Activated CD8-positive, alpha-beta memory T cell treated with anti-CD3 and anti-CD28 coated beads for 24 hours (primary cell): ENCODE measurements at regions not wholly inside any gene's neighbourhood (a gene's known extent, or its start where the extent isn't known, plus 50 kb on each side); places are given as distances from the start of the nearest gene placed in this dataset.

Experiments used
- DNase-seq: peaks from one replicate; pipeline ENCODE4 v3.0.0-alpha.2; 2020

- DNase-seq = no peak
Measured at GRCh38 chr14:97543816-97544215, 746.6 kb downstream of the VRK1 start.

GRCh38 chr14:97544571-97544970, 747.4 kb downstream of the VRK1 start:
- DNase-seq = no peak

DNA sequence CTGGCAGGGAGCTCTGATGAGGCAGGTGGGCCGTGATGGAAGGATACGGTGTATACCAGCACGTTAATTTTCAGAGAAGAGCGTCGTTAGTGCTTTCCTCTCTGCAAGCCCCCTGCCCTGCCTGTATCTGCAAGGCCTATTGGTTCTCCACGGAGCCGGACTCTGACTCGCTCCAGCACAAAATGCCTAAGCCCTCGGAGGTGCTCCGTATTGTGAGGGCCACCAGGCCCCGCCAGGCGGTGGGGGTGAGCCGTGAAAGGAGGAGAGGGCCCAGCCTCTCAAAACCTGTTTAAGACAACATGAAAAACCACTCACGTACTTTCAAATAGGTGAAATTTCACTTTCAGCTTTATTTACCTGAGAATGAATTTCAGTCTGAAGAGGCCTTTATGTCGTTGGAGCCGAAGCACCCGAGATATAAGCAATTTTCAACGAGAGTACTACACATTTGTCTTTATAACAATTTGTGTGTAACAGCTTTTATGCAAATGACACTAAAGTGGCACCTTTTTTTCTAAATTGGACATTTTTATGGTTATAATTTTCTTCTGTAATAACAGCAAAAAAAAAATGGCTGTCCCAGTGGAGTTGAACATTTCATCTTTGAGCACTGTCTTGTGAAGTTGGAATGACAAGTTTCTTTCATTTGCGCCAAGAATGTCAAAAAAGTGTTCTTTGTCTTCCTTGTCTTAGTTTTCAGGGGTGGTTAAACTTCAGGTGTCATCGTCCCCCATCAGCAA, 749.5 kb downstream of the VRK1 start:
- no peak for DNase-seq

DNA sequence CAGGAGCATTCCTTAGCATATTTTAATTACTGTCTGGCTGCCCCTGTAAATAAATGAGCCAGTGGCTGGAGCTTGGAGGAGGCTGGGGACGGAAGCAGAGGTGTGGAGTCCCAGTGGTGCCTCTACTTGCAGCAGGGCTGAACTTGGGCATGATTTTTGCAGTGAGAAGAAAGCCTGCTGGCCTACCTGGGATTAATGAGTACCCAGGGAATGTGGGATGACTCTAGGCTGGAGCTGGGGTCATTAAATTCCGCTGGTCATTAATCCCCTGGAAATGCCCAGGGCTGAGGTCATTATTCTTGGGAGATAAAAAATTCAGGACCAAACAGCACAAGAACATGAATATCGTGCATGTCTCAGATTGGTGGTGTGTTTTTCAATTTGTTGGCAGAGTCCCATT, 753.3 kb downstream of the VRK1 start:
- DNase-seq = no peak

- DNase-seq = no peak
Measured at GRCh38 chr14:97554597-97554996, 757.4 kb downstream of the VRK1 start.

- no peak for DNase-seq
Measured at GRCh38 chr14:97564334-97564733, 767.2 kb downstream of the VRK1 start.

DNA sequence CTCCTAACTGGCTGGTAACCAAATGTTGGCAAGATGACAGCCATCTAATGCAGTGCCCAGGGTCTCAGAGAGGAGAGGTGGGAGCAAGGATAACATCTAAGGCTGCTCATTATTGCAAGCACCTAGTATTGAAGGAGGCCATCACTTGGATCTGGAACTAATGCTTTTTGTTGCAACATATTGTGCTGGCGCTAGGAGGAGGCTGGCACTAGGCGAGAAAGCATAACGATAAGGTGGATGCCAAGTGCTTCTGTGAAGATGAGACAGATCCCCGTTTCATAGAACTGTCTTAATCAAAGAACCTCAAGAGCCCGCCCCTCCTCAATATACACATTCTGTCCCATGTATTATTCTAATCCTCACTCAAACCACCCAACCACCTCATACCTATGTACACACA, 774.0 kb downstream of the VRK1 start:
- no peak for DNase-seq

DNA sequence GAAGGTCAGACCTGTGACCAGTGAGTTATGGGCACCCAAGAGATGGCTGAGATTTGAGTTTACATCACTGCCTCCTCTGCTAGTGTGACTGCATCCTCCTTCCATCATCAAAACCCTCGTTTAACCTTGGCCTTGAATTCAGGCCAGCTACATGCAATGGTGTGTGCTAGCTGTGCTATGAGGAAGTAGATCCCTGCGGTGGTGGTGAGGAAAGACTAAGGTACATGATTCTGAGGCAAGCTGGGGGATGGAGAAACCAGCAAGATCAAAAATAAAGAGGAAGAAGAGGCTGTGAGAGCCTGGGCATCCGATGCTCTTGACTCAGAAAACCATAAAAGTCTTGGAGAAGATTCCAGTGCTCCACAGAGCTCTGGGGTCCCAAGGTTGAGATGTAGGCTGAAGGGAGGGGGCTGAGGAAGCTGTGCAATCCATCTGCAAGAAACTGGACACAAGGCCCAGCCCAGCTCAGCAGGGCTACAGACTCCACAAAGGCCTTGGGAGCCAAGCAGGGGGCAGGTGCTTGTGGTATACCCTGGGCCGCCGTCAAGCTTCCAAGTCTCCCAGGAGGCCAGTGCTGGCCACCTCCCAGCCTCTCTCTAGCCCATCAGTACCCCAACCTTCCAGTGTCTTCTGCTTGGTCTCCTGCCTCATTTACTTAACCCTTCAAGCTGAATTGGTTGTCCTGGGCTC, 774.8 kb downstream of the VRK1 start:
- no peak for DNase-seq

GRCh38 chr14:97572583-97573458, 775.6 kb downstream of the VRK1 start:
- no peak for DNase-seq

GRCh38 chr14:97575677-97576076, 778.5 kb downstream of the VRK1 start:
- no peak for DNase-seq

DNA sequence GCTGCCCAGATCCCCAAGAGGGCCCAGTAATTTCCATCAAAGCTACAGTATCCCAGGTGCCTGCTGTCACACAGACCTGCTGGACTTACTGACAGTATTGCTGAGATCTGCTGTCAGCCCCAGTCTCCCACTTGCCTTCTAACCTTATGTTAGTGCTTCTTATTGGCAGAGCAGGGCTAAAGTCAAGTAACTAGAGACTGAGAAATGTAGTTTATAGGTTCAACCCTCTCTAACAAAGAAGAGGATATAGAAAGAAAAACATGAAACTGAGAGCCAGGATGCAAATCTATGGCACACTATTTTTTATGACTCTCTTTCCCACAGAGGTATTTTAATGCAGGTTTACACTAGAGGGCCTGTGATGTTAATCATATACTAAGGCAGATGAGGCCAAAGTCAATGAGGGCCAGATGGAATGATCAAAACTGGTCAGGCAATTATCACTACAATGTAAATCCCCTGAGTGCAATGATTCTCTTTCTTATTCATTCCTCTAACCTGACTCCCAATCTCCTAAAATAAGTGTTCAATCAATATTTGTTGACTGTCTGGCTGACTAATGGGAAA, 781.9 kb downstream of the VRK1 start:
- DNase-seq = no peak

DNA sequence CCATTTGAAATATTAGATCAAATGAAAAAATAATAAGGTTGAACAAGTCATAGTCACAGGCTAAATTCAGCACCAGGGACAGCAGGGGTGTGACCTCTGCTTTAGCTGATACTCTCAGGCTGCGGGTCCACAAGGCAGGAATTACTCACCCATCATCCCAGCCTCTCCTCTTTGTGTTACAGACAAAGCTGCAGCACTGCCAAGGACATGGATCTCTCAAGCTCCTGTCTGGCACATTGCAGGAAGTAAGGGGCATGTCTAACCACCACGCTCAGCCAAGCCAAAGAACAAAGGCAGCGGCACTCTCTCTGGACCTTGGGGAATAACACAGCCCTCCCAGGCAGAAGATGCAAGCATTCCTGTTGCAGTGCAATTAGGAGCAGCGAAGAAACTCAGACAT, 783.8 kb downstream of the VRK1 start:
- DNase-seq = no peak

DNA sequence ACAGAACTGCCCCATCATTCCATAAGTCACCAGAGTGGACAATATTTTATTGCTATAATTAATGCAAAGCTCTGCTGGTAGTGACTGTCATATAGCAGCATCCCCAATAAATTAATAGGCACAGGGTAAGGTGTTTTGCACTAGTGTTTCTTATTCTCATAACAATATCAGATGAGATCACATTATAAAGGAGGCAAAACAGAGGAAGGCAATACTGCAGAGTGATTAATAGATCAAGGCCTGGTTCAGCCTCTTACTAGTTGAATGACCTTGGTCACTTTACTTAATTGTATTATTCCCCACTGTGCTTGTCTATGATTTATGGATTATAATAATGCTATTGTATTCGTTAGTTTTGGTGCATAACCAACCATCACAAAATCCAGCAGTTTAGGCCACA, 784.8 kb downstream of the VRK1 start:
- no peak for DNase-seq

DNA sequence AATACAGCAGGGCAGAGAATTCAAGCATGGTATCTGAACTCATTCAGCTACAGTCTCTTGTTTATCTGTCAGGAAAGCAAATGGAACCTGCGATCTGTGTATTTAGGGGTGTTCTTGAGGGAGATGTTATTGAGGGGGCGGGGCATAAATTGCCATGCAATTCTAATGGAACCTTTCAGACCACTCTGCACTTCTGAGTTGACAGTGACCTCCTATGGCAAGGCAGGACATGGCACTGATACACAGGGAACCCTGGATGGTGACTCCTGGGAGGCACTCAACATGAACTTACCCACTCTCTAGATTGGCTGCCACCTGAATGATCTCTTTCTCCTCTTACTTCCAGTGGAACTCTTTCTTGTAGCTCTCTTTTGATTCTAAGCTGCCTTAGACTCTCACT, 787.3 kb downstream of the VRK1 start:
- no peak for DNase-seq

GRCh38 chr14:97592341-97592980, 795.3 kb downstream of the VRK1 start:
- DNase-seq = no peak

GRCh38 chr14:97594306-97594705, 797.1 kb downstream of the VRK1 start:
- DNase-seq = no peak

- DNase-seq = peak; percentile 74
Measured at GRCh38 chr14:97602438-97603117, 805.4 kb downstream of the VRK1 start.

- DNase-seq = no peak
Measured at GRCh38 chr14:97603201-97603600, 806.0 kb downstream of the VRK1 start.

DNA sequence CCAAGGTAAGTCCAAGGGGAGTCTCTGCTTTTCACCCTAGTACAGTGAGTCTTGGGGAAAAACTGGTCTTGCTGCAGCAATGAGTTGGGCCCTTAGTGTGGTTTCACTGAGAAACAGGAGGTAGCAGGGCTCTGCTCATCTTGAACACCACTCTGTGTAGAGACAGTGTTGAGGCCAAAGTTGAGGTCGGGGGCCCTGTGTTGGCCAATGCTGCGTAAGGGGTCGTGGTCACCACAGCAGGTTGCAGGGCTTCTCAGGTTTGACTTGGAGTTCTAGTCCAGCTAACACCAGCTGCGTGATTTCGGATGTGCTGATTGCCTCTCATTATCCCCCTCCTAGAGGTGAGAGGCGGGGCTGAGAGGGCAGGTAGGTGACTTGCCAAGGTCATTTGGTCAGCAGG, 807.5 kb downstream of the VRK1 start:
- DNase-seq = no peak

DNA sequence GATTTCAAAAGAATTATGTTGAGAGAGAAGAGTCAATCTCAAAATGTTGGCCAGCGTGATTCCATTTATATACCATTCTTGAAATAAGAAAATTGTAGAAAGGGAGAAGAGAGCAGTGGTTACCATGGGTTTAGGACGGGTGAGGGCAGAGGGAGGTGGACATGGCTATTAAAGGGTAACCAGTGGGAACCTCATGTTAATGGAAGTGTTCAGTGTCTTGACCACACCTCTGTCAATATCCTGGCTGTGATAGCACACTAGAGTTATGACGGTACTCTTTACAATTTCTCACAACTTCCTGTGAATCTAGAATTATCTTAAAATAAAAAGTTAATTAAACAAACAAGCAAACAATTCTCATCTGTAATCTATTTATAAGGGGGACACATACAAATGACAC, 821.2 kb downstream of the VRK1 start:
- no peak for DNase-seq

GRCh38 chr14:97618917-97619690, 821.9 kb downstream of the VRK1 start:
- DNase-seq = no peak
